Vagina (tissue), 2 donors: ENCODE measurements at regions not wholly inside any gene's neighbourhood (a gene's known extent, or its start where the extent isn't known, plus 50 kb on each side); places are given as distances from the start of the nearest gene placed in this dataset.

Source experiments
- DNase-seq, 2 donors: peaks; one replicate each; pipeline ENCODE4 v3.0.0-alpha.2; 2017; ENCODE audit errors: extremely low spot score in 2 of 2
- H3K27ac ChIP-seq: fragments of 200-600 bp; sonication (generic); one replicate; pipeline ENCODE4 v1.5.1; 2019
- H3K27me3 ChIP-seq: fragments of 200-600 bp; sonication (generic); one replicate; pipeline ENCODE4 v1.5.1; 2019
- H3K36me3 ChIP-seq, 2 donors: fragments of 200-600 bp; sonication (generic); one replicate each; pipeline ENCODE4 v1.5.1; 2017 to 2019
- H3K4me1 ChIP-seq: fragments of 200-600 bp; sonication (generic); one replicate; pipeline ENCODE4 v1.5.1; 2019
- H3K4me3 ChIP-seq, 2 donors: fragments of 200-600 bp; sonication (generic); 1 replicate in 1 of 2; 2 replicates in 1 of 2; pipeline ENCODE4 v1.5.1; 2016 to 2019
- H3K9me3 ChIP-seq: fragments of 200-600 bp; sonication (generic); one replicate; pipeline ENCODE4 v1.5.1; 2019
- POLR2A ChIP-seq, 2 donors: fragments of 450-650 bp; IDR thresholded peaks; one replicate each; pipeline ENCODE4 v1.6.1; 2017; ENCODE audit warnings: antibody characterized with exemption in 2 of 2, mild to moderate bottlenecking in 2 of 2, moderate library complexity in 2 of 2
- POLR2AphosphoS5 ChIP-seq, 2 donors: sonication (generic); formaldehyde crosslinking; IDR thresholded peaks; one replicate each; pipeline ENCODE4 v1.9.0; 2017; ENCODE audit warnings: antibody characterized with exemption in 2 of 2, mild to moderate bottlenecking in 2 of 2, low read depth in 1 of 2; ENCODE audit not compliant: insufficient read depth in 1 of 2
- intact Hi-C: fragments of 100-400 bp; cut with DNase I; formaldehyde crosslinking; loops from one replicate; pipeline ENCODE4 v1.15.1; 2023
- TF ChIP-seq, protein P1 (sequence below), 3 experiments: fragments of 450-650 bp in 2 of 3; fragments of 200-600 bp in 1 of 3; sonication (generic) in 1 of 3; IDR thresholded peaks; one replicate each; pipeline ENCODE4 v1.5.1; 2017 to 2019; ENCODE audit warnings: antibody characterized with exemption in 3 of 3, mild to moderate bottlenecking in 2 of 3, moderate library complexity in 2 of 3

DNA sequence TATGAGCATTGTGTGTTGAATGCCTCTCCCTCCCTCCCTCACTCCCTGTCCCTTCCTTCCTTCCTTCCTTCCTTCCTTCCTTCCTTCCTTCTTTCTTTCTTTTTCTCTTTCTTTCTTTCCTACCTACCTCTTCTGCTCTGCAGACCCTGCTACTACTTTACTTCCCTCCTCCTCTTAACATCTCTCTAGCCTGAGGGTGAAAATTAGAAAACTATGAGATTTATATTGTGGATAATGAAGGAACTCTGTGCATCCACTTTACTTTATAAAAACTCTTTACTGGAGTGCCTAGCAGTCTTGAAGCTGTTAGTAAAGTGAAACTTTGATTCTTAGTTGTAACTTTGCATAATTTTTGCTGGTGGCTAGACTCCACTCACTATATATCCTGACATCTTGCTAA is 572.2 kb downstream of the RWDD3 start:
- intact Hi-C loops, result no loop called here
- Histone ChIP-seq H3K9me3 (no peaks in the 10 kb centered on the region), H3K27me3 (no peaks in the 10 kb centered on the region), H3K27ac (no peak overlapping the region), H3K36me3 (no peaks in the 10 kb centered on the region), H3K4me3 (no peak overlapping the region), H3K4me1 (no peaks in the 10 kb centered on the region)
- DNase-seq, result no peak
- TF ChIP-seq POLR2A (IDR thresholded peaks at IDR 0.05) (no peak), POLR2AphosphoS5 (IDR thresholded peaks at IDR 0.05; ENCODE audit: insufficient read depth in 1 of 2, low read depth in 1 of 2) (no peak)
- TF ChIP-seq, protein P1, sequence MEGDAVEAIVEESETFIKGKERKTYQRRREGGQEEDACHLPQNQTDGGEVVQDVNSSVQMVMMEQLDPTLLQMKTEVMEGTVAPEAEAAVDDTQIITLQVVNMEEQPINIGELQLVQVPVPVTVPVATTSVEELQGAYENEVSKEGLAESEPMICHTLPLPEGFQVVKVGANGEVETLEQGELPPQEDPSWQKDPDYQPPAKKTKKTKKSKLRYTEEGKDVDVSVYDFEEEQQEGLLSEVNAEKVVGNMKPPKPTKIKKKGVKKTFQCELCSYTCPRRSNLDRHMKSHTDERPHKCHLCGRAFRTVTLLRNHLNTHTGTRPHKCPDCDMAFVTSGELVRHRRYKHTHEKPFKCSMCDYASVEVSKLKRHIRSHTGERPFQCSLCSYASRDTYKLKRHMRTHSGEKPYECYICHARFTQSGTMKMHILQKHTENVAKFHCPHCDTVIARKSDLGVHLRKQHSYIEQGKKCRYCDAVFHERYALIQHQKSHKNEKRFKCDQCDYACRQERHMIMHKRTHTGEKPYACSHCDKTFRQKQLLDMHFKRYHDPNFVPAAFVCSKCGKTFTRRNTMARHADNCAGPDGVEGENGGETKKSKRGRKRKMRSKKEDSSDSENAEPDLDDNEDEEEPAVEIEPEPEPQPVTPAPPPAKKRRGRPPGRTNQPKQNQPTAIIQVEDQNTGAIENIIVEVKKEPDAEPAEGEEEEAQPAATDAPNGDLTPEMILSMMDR (IDR thresholded peaks at IDR 0.05), result no peak

DNA sequence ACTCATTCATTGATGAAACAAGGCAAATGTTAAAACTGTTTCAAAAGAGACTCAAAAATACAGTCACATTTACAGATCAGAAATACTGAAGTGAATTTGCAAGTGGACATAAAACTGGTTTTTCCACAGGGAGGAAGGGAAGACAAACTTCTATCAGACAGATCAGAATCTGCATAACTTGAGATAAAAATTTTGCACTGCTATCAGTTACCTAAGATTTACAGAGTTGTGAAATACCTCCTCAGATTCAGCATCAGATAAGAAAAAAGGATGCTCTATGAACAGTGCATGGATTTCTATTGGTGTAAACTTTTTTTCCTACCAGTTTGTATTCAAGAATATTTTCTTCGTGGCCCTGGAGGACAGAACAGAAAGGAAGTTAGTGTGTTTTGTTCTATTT is 575.4 kb downstream of the RWDD3 start:
- Histone ChIP-seq H3K27me3 (no peaks in the 10 kb centered on the region), H3K27ac (no peak overlapping the region), H3K4me3 (no peak overlapping the region), H3K4me1 (no peaks in the 10 kb centered on the region), H3K36me3 (no peaks in the 10 kb centered on the region), H3K9me3 (no peaks in the 10 kb centered on the region)
- TF ChIP-seq, protein P1 (IDR thresholded peaks at IDR 0.05), result no peak
- TF ChIP-seq POLR2AphosphoS5 (IDR thresholded peaks at IDR 0.05; ENCODE audit: insufficient read depth in 1 of 2, low read depth in 1 of 2) (no peak), POLR2A (IDR thresholded peaks at IDR 0.05) (no peak)
- no peak for DNase-seq
- intact Hi-C loops, result no loop called here

DNA sequence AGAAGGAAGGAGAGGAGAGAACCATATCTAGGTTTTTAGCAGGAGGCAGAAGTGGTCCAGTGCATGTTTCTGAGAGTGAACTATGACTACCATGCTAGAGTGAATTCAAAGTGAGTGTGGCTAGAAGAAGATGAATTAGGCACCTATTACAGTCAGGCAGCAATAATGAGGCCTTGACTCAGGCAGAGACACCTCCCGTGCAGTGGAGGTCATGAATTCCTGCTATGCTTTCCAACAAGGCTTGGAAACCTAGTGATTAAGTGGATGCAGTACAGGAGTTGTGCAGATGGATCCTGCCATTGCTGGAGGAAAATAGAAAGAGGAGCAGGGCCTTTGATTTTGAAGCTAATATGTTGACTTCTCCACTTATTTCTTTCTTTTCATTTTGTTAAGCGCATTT is 581.5 kb downstream of the RWDD3 start:
- H3K9me3 ChIP-seq, result no peaks in the 10 kb centered on the region
- intact Hi-C loops, result no loop called here

DNA sequence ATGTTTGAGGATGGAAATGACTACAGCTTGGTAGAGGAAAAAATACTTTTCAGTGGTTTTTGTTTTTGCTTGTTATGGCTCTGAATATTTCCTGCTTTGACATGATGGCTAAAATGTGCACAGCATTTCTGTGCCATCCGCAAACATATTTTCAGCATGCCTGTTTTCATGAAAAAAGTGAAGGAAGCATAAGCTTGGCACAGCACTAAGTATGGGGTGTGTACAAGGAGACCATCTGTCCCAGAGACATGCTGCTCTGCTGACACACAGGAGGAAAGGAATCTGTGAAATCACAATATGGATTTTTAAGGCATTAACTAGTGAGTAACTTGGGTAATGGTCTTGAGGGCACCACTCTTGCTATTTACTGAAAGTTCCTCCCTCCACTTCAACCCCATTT is 595.5 kb downstream of the RWDD3 start:
- Histone ChIP-seq H3K9me3 (no peaks in the 10 kb centered on the region), H3K27ac (no peak overlapping the region), H3K4me3 (no peak overlapping the region), H3K36me3 (no peaks in the 10 kb centered on the region), H3K4me1 (no peaks in the 10 kb centered on the region), H3K27me3 (no peaks in the 10 kb centered on the region)
- intact Hi-C loops, result no loop called here
- TF ChIP-seq, protein P1 (IDR thresholded peaks at IDR 0.05), result no peak
- TF ChIP-seq POLR2AphosphoS5 (IDR thresholded peaks at IDR 0.05; ENCODE audit: insufficient read depth in 1 of 2, low read depth in 1 of 2) (no peak), POLR2A (IDR thresholded peaks at IDR 0.05) (no peak)
- no peak for DNase-seq

More for the DNA sequence above, 581.5 kb downstream of the RWDD3 start:
- DNase-seq, result no peak
- Histone ChIP-seq H3K27me3 (no peaks in the 10 kb centered on the region), H3K36me3 (no peaks in the 10 kb centered on the region), H3K4me3 (no peak overlapping the region), H3K4me1 (no peaks in the 10 kb centered on the region), H3K27ac (no peak overlapping the region)
- TF ChIP-seq POLR2A (IDR thresholded peaks at IDR 0.05), result no peak
- TF ChIP-seq POLR2AphosphoS5 (IDR thresholded peaks at IDR 0.05; ENCODE audit: insufficient read depth in 1 of 2, low read depth in 1 of 2), result no peak
- TF ChIP-seq, protein P1 (IDR thresholded peaks at IDR 0.05), result no peak

DNA sequence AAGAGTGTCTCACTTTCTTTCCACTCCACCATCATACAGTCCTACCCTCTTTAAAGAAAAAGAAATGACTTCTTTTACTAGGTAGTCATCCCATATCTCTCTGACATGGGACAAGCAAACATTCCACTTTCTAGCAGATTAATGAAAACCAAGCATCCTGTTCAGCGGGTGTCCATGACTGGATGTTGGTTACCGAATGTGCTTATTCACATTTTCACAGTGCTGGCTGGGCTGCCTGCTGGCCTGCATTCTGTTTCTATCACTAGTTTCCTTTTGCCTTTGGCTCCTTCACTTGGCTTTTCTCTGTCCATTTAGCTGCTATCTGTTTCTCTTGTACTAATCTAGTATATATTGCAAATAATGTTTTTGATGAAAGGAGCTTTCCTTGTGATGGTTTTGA is 598.4 kb downstream of the RWDD3 start:
- H3K9me3 ChIP-seq, result no peaks in the 10 kb centered on the region
- H3K36me3 ChIP-seq, result no peaks in the 10 kb centered on the region
- TF ChIP-seq POLR2A (IDR thresholded peaks at IDR 0.05) (no peak), POLR2AphosphoS5 (IDR thresholded peaks at IDR 0.05; ENCODE audit: insufficient read depth in 1 of 2, low read depth in 1 of 2) (no peak)
- TF ChIP-seq, protein P1 (IDR thresholded peaks at IDR 0.05), result no peak
- H3K4me1 ChIP-seq, result no peaks in the 10 kb centered on the region
- DNase-seq, result no peak
- intact Hi-C loops, result no loop called here
- no peak overlapping the region for H3K27ac ChIP-seq
- no peak overlapping the region for H3K4me3 ChIP-seq
- no peaks in the 10 kb centered on the region for H3K27me3 ChIP-seq
